Erythroblast (primary cell): ENCODE measurements at regions not wholly inside any gene's neighbourhood (a gene's known extent, or its start where the extent isn't known, plus 50 kb on each side); places are given as distances from the start of the nearest gene placed in this dataset.

Source experiments
- GATA1 ChIP-seq: IDR thresholded peaks from 2 replicates; pipeline ENCODE4 v1.6.1; 2011; ENCODE audit warnings: low read depth, mild to moderate bottlenecking, control low read depth, low read length, moderate library complexity
- POLR2A ChIP-seq: IDR thresholded peaks from 2 replicates; pipeline ENCODE4 v1.6.1; 2011; ENCODE audit warnings: mild to moderate bottlenecking, low read length

- TF ChIP-seq POLR2A (no peak), GATA1 (no peak)
Measured at GRCh38 chr4:130576218-130576617, 1480.3 kb downstream of the C4orf33 start.
